Activated CD4-positive, CD25-positive, alpha-beta regulatory T cell (primary cell): ENCODE measurements at regions not wholly inside any gene's neighbourhood (a gene's known extent, or its start where the extent isn't known, plus 50 kb on each side); places are given as distances from the start of the nearest gene placed in this dataset.
"Not testable (repeated sequence)": the region's sequence is repeated elsewhere in the genome, so short reads cannot be mapped to it uniquely, and the experiment has no call there.

Experiments
- DNase-seq, 4 experiments: peaks; one replicate each; lab custom pipeline; 2025; lab: John Stamatoyannopoulos, UW

GRCh38 chr6:139962654-139963347, 588.4 kb upstream of the CITED2 start:
- DNase-seq = no peak

GRCh38 chr6:139961190-139961589, 586.7 kb upstream of the CITED2 start:
- DNase-seq = no peak

GRCh38 chr6:139960671-139961070, 586.2 kb upstream of the CITED2 start:
- DNase-seq = no peak

GRCh38 chr6:139955366-139956155, 581.1 kb upstream of the CITED2 start:
- no peak for DNase-seq

GRCh38 chr6:139954463-139955071, 580.1 kb upstream of the CITED2 start:
- DNase-seq = no peak

- not testable (repeated sequence) for DNase-seq
These were observed 579.3 kb upstream of the CITED2 start for GRCh38 chr6:139953780-139954179.

GRCh38 chr6:139951172-139951571, 576.7 kb upstream of the CITED2 start:
- DNase-seq = no peak

GRCh38 chr6:139944976-139945375, 570.5 kb upstream of the CITED2 start:
- no peak for DNase-seq

GRCh38 chr6:139944131-139944530, 569.7 kb upstream of the CITED2 start:
- DNase-seq = no peak

GRCh38 chr6:139943391-139943790, 568.9 kb upstream of the CITED2 start:
- no peak for DNase-seq

GRCh38 chr6:139942331-139942730, 567.9 kb upstream of the CITED2 start:
- DNase-seq = no peak

- DNase-seq = no peak
These were observed 567.4 kb upstream of the CITED2 start for GRCh38 chr6:139941826-139942225.

- DNase-seq = no peak
These were observed 566.6 kb upstream of the CITED2 start for GRCh38 chr6:139940741-139941729.

GRCh38 chr6:139939189-139939979, 564.9 kb upstream of the CITED2 start:
- DNase-seq = no peak

GRCh38 chr6:139932671-139933070, 558.2 kb upstream of the CITED2 start:
- no peak for DNase-seq

GRCh38 chr6:139931747-139932146, 557.3 kb upstream of the CITED2 start:
- DNase-seq = no peak

- DNase-seq = no peak
These were observed 553.4 kb upstream of the CITED2 start for GRCh38 chr6:139927742-139928305.

- no peak for DNase-seq
These were observed 552.8 kb upstream of the CITED2 start for GRCh38 chr6:139927236-139927635.

GRCh38 chr6:139926711-139927110, 552.3 kb upstream of the CITED2 start:
- no peak for DNase-seq

GRCh38 chr6:139925894-139926641, 551.6 kb upstream of the CITED2 start:
- DNase-seq = no peak
